ENCODE measurements at regions not wholly inside any gene's neighbourhood (a gene's known extent, or its start where the extent isn't known, plus 50 kb on each side); places are given as distances from the start of the nearest gene placed in this dataset.

GRCh38 chr2:184517402-184517801, 80.9 kb upstream of the ZNF804A start:
- DNase-seq: no peak

DNA sequence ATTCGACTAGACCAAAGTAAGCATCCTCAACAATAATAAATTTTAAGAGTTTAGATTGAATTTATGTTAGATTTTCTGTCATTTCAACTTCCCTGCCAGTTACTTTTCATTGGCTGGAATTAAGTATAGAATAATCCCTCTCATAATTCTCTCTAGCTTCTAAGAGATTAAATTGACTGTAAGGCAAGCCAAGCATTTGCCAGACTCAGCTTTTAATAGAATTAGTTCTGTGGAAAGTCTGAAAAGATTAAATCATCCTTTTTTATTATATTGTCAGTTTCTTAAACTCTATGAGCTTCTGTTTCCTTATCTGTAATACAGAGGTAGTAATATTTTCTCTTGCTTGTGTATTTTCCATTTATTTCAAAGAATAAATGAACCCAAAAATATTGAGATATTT, 77.9 kb upstream of the ZNF804A start:
- DNase-seq: no peak

- DNase-seq: no peak
Observed at GRCh38 chr2:184523732-184524131, 74.6 kb upstream of the ZNF804A start.

DNA sequence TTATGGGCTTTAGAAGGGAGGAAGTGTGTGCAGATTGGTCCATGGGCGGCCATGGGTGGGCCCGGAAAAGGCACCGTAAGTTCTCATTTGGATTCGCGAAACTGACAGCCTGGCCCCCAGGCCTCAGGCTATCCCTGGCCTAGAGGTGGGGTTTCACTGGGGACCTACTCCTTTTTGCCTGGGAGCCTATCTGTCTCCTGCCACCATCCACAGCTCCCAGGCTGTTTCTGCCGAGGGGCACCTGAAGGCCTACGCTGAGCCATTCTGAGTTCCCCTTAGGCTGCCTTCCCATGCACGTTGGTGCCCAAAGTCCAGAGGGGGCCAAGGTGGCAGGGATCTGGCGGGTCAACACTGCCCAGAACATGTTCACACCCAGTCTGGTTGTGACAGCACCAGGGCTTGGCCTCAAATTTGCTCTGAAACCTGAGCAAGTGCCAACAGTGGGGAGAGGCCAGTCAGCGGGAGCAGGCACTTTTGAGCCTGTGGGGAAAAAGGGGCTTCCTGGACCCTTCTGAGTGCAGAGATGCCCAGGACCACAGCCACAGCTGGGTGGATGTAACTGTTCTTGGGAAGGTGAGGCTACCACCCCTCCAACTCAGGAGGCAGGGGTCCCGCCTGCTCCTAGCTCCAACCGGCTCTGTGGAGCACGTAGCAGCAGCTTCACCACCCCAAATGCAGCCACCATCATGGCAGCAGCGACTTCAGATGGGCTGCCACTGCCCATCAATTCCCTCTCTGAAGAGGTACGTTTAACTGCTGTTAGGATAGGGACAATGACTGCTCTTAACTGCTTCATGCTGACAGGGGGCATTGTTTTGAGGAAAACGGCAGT, 73.6 kb upstream of the ZNF804A start:
- no peak for DNase-seq

GRCh38 chr2:184527058-184527457, 71.3 kb upstream of the ZNF804A start:
- no peak for DNase-seq

DNA sequence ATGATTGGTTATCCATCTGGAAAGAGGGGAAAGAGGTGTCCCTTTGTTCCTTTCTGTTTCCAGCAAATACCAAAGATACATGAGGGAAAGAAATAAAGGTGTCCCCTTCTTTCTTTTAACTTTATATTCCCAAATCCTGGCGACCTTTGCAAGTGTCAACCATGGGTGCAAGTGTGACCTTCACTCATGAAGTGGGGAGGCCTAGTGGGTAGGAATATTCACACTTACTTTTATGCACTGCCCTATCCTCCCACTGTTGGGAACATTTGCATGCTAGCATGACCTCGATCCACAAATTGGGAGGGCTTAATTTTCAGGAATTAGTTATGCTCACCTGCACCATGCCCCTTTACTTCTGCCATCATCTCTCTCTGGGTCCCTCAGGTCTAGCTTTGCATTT, 70.2 kb upstream of the ZNF804A start:
- no peak for DNase-seq

- no peak for DNase-seq
Observed at GRCh38 chr2:184530239-184530638, 68.1 kb upstream of the ZNF804A start.

GRCh38 chr2:184530959-184531358, 67.4 kb upstream of the ZNF804A start:
- no peak for DNase-seq

DNA sequence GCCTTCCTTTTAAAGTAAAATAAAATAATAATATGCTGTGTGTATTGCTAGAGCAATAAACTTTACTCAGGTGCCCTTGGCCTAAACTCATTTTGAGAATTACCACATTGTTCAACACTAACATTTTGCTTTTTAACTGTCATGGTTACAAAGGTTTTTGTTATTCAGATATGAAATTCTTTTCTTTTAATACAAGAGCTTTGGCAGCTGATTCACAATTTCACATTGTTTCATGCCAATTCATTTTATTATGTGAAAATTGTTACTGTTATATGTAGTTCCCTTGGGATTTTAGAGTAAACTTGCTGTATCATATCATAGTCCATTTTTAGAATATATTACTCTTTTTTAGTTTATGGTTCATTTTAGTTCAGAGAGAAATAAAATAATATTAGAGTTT, 65.8 kb upstream of the ZNF804A start:
- no peak for DNase-seq

- no peak for DNase-seq
Observed at GRCh38 chr2:184534986-184535385, 63.3 kb upstream of the ZNF804A start.

DNA sequence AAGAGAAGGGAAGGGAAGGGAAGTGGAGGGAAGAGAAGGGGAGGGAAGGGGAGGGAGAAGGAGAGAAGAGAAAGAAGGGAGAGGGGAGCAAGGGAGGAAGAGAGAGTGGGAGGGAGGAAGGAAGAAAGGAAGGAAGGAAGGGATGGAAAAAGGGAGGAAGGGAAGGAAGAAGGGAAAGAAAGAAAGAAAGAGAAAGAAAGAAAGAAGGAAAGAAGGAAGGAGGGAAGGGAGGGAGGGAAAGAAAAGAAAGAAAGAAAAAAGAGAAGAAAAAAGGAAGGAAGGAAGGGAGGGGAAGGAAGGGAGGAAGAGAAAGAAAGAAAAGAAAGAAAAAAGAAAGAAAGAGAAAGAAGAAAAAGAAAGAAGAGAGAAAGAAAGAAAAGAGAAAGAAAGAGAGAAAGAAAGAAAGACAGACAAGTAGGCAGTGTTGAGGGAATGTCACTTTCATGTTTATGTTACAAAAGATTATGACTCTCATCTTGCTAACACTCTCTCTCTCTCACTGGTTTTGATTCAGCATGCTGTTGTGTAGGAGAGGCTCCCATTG, 58.0 kb upstream of the ZNF804A start:
- DNase-seq: no peak

GRCh38 chr2:184541591-184541990, 56.7 kb upstream of the ZNF804A start:
- no peak for DNase-seq

DNA sequence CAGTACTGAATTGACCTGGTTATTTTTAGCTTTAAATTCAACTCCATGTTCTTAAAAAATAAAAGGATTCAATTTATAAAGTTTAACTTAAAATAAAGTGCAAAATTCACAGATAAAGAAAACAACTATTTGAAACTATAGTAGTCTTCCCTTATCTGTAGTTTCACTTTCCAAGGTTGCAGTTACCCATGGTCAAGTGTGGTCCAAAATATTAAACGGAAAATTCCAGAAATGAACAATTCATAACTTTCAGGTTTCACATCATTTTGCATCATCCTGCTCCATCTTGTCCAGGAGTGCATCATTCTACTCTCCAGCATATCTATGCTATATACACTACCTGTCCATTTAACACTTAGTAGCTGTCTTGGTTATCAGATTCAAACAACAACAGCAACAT, 54.5 kb upstream of the ZNF804A start:
- no peak for DNase-seq
